H9 (cell line): ENCODE measurements at regions not wholly inside any gene's neighbourhood (a gene's known extent, or its start where the extent isn't known, plus 50 kb on each side); places are given as distances from the start of the nearest gene placed in this dataset.

Experiments
- DNase-seq: peaks from one replicate; pipeline ENCODE4 v3.0.0-alpha.2; 2017
- H2AFZ ChIP-seq: one replicate; pipeline ENCODE4 v1.6.1; 2013; ENCODE audit warnings: mild to moderate bottlenecking, low read length, control low read depth, moderate library complexity
- H2AK5ac ChIP-seq: 2 replicates; pipeline ENCODE4 v1.6.1; 2013; ENCODE audit warnings: low read length, control low read depth, mixed read lengths; ENCODE audit not compliant: insufficient read length
- H2BK120ac ChIP-seq: one replicate; pipeline ENCODE4 v1.6.1; 2013; ENCODE audit warnings: low read depth, mild to moderate bottlenecking, low read length, control low read depth, inconsistent platforms; ENCODE audit not compliant: poor library complexity, severe bottlenecking
- H2BK12ac ChIP-seq: 2 replicates; pipeline ENCODE4 v1.6.1; 2013; ENCODE audit warnings: low read length, control low read depth, mixed read lengths, low read depth; ENCODE audit not compliant: insufficient read length
- H2BK15ac ChIP-seq: 2 replicates; pipeline ENCODE4 v1.6.1; 2013; ENCODE audit warnings: low read depth, low read length, control low read depth
- H2BK20ac ChIP-seq: one replicate; pipeline ENCODE4 v1.6.1; 2013; ENCODE audit warnings: low read depth, mild to moderate bottlenecking, low read length, control low read depth, inconsistent platforms; ENCODE audit not compliant: poor library complexity, severe bottlenecking
- H2BK5ac ChIP-seq: 2 replicates; pipeline ENCODE4 v1.6.1; 2013; ENCODE audit warnings: low read length, control low read depth, mixed read lengths; ENCODE audit not compliant: insufficient read length
- H3K14ac ChIP-seq: 2 replicates; pipeline ENCODE4 v1.6.1; 2013; ENCODE audit warnings: low read length, control low read depth; ENCODE audit not compliant: insufficient read depth
- H3K18ac ChIP-seq: 2 replicates; pipeline ENCODE4 v1.6.1; 2013; ENCODE audit warnings: low read depth, mild to moderate bottlenecking, mixed read lengths, low read length, control low read depth; ENCODE audit not compliant: insufficient read length
- H3K23ac ChIP-seq: 2 replicates; pipeline ENCODE4 v1.6.1; 2013; ENCODE audit warnings: low read length, control low read depth, mixed read lengths, low read depth; ENCODE audit not compliant: insufficient read length
- H3K23me2 ChIP-seq: 2 replicates; pipeline ENCODE4 v1.6.1; 2013; ENCODE audit warnings: low read depth, mild to moderate bottlenecking, mixed read lengths, low read length, control low read depth; ENCODE audit not compliant: insufficient read length, poor library complexity, severe bottlenecking
- H3K27ac ChIP-seq: 2 replicates; pipeline ENCODE4 v1.5.1; 2013; ENCODE audit warnings: low read length, control low read depth, mixed read lengths, low read depth; ENCODE audit not compliant: insufficient read length
- H3K27me3 ChIP-seq: 2 replicates; pipeline ENCODE4 v1.6.1; 2013; ENCODE audit warnings: low read length, control low read depth, inconsistent platforms; ENCODE audit not compliant: insufficient read depth
- H3K4ac ChIP-seq: 2 replicates; pipeline ENCODE4 v1.6.1; 2013; ENCODE audit warnings: low read depth, mild to moderate bottlenecking, control low read depth, inconsistent platforms, low read length, moderate library complexity
- H3K4me1 ChIP-seq: 2 replicates; pipeline ENCODE4 v1.6.1; 2013; ENCODE audit warnings: low read length, control low read depth, inconsistent platforms; ENCODE audit not compliant: insufficient read depth
- H3K4me2 ChIP-seq: 2 replicates; pipeline ENCODE4 v1.6.1; 2013; ENCODE audit warnings: low read length, control low read depth, mixed read lengths; ENCODE audit not compliant: insufficient read length, insufficient read depth
- H3K56ac ChIP-seq: 2 replicates; pipeline ENCODE4 v1.6.1; 2013; ENCODE audit warnings: low read depth, mild to moderate bottlenecking, mixed read lengths, low read length, control low read depth; ENCODE audit not compliant: insufficient read length
- H3K79me1 ChIP-seq: 2 replicates; pipeline ENCODE4 v1.6.1; 2013; ENCODE audit warnings: low read depth, mild to moderate bottlenecking, moderate library complexity, low read length, control low read depth, inconsistent platforms; ENCODE audit not compliant: insufficient read depth, poor library complexity, severe bottlenecking
- H3K79me2 ChIP-seq: 2 replicates; pipeline ENCODE4 v1.6.1; 2013; ENCODE audit warnings: low read length, control low read depth, inconsistent platforms; ENCODE audit not compliant: insufficient read depth
- H3K9ac ChIP-seq: 2 replicates; pipeline ENCODE4 v1.6.1; 2013; ENCODE audit warnings: low read length, control low read depth, mixed read lengths; ENCODE audit not compliant: insufficient read length; ENCODE audit errors: extremely low read depth
- H3K9me3 ChIP-seq: one replicate; pipeline ENCODE4 v1.6.1; 2013; ENCODE audit warnings: low read depth, low read length, inconsistent platforms; ENCODE audit not compliant: control insufficient read depth
- H3T11ph ChIP-seq: one replicate; pipeline ENCODE4 v1.6.1; 2013; ENCODE audit warnings: mild to moderate bottlenecking, low read length, control low read depth, inconsistent platforms
- H4K20me1 ChIP-seq: one replicate; pipeline ENCODE4 v1.6.1; 2013; ENCODE audit not compliant: control insufficient read depth, insufficient read length, insufficient read depth
- H4K5ac ChIP-seq: 2 replicates; pipeline ENCODE4 v1.6.1; 2013; ENCODE audit warnings: low read depth, mild to moderate bottlenecking, mixed read lengths, low read length, control low read depth; ENCODE audit not compliant: insufficient read length
- H4K8ac ChIP-seq: replicated peaks from 2 replicates; pipeline ENCODE4 v1.6.1; 2013; ENCODE audit warnings: low read length, control low read depth, mixed read lengths, low read depth; ENCODE audit not compliant: insufficient read length
- H4K91ac ChIP-seq: 2 replicates; pipeline ENCODE4 v1.6.1; 2013; ENCODE audit warnings: low read depth, mild to moderate bottlenecking, moderate library complexity, mixed read lengths, low read length, control low read depth; ENCODE audit not compliant: insufficient read length
- H3K27ac Mint-ChIP-seq, 3 experiments: 2 replicates in 2 of 3; 3 replicates in 1 of 3; pipeline ENCODE4 v1.8.0; 2020 to 2021; ENCODE audit warnings: mixed read lengths in 3 of 3, mild to moderate bottlenecking in 1 of 3, moderate library complexity in 1 of 3
- H3K27me3 Mint-ChIP-seq: 2 replicates; pipeline ENCODE4 v1.8.0; 2021; ENCODE audit warnings: low read depth, mild to moderate bottlenecking, moderate library complexity, mixed read lengths
- H3K36me3 Mint-ChIP-seq, 3 experiments: 2 replicates in 2 of 3; 3 replicates in 1 of 3; pipeline ENCODE4 v1.8.0; 2020 to 2021; ENCODE audit warnings: low read depth in 3 of 3, mixed read lengths in 3 of 3; ENCODE audit not compliant: insufficient read depth in 1 of 3
- H3K4me1 Mint-ChIP-seq, 2 experiments: 2 replicates each; pipeline ENCODE4 v1.8.0; 2020; ENCODE audit warnings: mixed read lengths in 2 of 2
- H3K4me3 Mint-ChIP-seq, 2 experiments: 2 replicates in 1 of 2; 3 replicates in 1 of 2; pipeline ENCODE4 v1.8.0; 2020 to 2021; ENCODE audit warnings: mild to moderate bottlenecking in 2 of 2, mixed read lengths in 2 of 2, moderate library complexity in 1 of 2
- H3K9me3 Mint-ChIP-seq, 2 experiments: 2 replicates in 1 of 2; 3 replicates in 1 of 2; pipeline ENCODE4 v1.8.0; 2020; ENCODE audit warnings: mild to moderate bottlenecking in 2 of 2, mixed read lengths in 2 of 2, moderate library complexity in 1 of 2
- WGBS: extraction: QIAGEN DNeasy Blood & Tissue Kit; methylation state at CpG from one replicate; pipeline ENCODE4 v1.1.7; 2013; ENCODE audit warnings: missing lambda C conversion rate, low lambda C conversion rate, mixed read lengths; ENCODE audit not compliant: insufficient read length; ENCODE audit errors: extremely low coverage; 5-methylcytosine and 5-hydroxymethylcytosine counted together
- TF ChIP-seq, protein P1 (sequence below): fragments of 200-600 bp; sonication (generic); conservative IDR thresholded peaks from 3 replicates; pipeline ENCODE4 v1.8.0; 2021; ENCODE audit warnings: antibody characterized with exemption, mild to moderate bottlenecking

- no peak overlapping the region for H3K56ac ChIP-seq
- H2BK15ac ChIP-seq: no peak overlapping the region
- no peak overlapping the region for H3K4me3 Mint-ChIP-seq
- no peak overlapping the region for H4K91ac ChIP-seq
- no peak overlapping the region for H2AK5ac ChIP-seq
- no peaks in the 10 kb centered on the region for H3K27me3 Mint-ChIP-seq
- WGBS: no CpG with 5 or more reads among the region's 1 CpG
- H3K18ac ChIP-seq: no peak overlapping the region
- no peak overlapping the region for H2BK20ac ChIP-seq
- H3K4me1 Mint-ChIP-seq: no peaks in the 10 kb centered on the region
- no peaks in the 10 kb centered on the region for H3K79me1 ChIP-seq
- H2BK12ac ChIP-seq: no peak overlapping the region
- no peak overlapping the region for H3K23ac ChIP-seq
- H3K23me2 ChIP-seq: no peaks in the 10 kb centered on the region
- H2AFZ ChIP-seq: no peak overlapping the region
- no peak overlapping the region for H3T11ph ChIP-seq
- no peaks in the 10 kb centered on the region for H3K4me1 ChIP-seq
- TF ChIP-seq, protein P1, sequence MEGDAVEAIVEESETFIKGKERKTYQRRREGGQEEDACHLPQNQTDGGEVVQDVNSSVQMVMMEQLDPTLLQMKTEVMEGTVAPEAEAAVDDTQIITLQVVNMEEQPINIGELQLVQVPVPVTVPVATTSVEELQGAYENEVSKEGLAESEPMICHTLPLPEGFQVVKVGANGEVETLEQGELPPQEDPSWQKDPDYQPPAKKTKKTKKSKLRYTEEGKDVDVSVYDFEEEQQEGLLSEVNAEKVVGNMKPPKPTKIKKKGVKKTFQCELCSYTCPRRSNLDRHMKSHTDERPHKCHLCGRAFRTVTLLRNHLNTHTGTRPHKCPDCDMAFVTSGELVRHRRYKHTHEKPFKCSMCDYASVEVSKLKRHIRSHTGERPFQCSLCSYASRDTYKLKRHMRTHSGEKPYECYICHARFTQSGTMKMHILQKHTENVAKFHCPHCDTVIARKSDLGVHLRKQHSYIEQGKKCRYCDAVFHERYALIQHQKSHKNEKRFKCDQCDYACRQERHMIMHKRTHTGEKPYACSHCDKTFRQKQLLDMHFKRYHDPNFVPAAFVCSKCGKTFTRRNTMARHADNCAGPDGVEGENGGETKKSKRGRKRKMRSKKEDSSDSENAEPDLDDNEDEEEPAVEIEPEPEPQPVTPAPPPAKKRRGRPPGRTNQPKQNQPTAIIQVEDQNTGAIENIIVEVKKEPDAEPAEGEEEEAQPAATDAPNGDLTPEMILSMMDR: no peak
- H2BK5ac ChIP-seq: no peak overlapping the region
- H3K9ac ChIP-seq: no peak overlapping the region
- no peaks in the 10 kb centered on the region for H3K27me3 ChIP-seq
- H4K8ac ChIP-seq: no peak overlapping the region
- no peaks in the 10 kb centered on the region for H3K79me2 ChIP-seq
- H3K4ac ChIP-seq: no peak overlapping the region
- no peak for DNase-seq
- no peak overlapping the region for H2BK120ac ChIP-seq
- peaks cover 23 to 35% of the 10 kb centered on the region in 2 experiments for H3K9me3 Mint-ChIP-seq
- no peak overlapping the region for H4K5ac ChIP-seq
- no peak overlapping the region for H3K4me2 ChIP-seq
- H3K27ac ChIP-seq: no peak overlapping the region
- no peaks in the 10 kb centered on the region for H3K9me3 ChIP-seq
- H4K20me1 ChIP-seq: no peaks in the 10 kb centered on the region
- no peak overlapping the region for H3K27ac Mint-ChIP-seq
- no peak overlapping the region for H3K14ac ChIP-seq
- H3K36me3 Mint-ChIP-seq: peaks cover 4 to 23% (median 4%) of the 10 kb centered on the region in 3 experiments; a peak in 6 of 7 replicates
Measured at GRCh38 chr13:103229674-103230073, 163.5 kb upstream of the SLC10A2 start.
